H9 (cell line): ENCODE measurements at regions not wholly inside any gene's neighbourhood (a gene's known extent, or its start where the extent isn't known, plus 50 kb on each side); places are given as distances from the start of the nearest gene placed in this dataset.

Experiments
- DNase-seq: peaks from one replicate; pipeline ENCODE4 v3.0.0-alpha.2; 2017
- H2AFZ ChIP-seq: one replicate; pipeline ENCODE4 v1.6.1; 2013; ENCODE audit warnings: mild to moderate bottlenecking, low read length, control low read depth, moderate library complexity
- H2AK5ac ChIP-seq: 2 replicates; pipeline ENCODE4 v1.6.1; 2013; ENCODE audit warnings: low read length, control low read depth, mixed read lengths; ENCODE audit not compliant: insufficient read length
- H2BK120ac ChIP-seq: one replicate; pipeline ENCODE4 v1.6.1; 2013; ENCODE audit warnings: low read depth, mild to moderate bottlenecking, low read length, control low read depth, inconsistent platforms; ENCODE audit not compliant: poor library complexity, severe bottlenecking
- H2BK12ac ChIP-seq: 2 replicates; pipeline ENCODE4 v1.6.1; 2013; ENCODE audit warnings: low read length, control low read depth, mixed read lengths, low read depth; ENCODE audit not compliant: insufficient read length
- H2BK15ac ChIP-seq: 2 replicates; pipeline ENCODE4 v1.6.1; 2013; ENCODE audit warnings: low read depth, low read length, control low read depth
- H2BK20ac ChIP-seq: one replicate; pipeline ENCODE4 v1.6.1; 2013; ENCODE audit warnings: low read depth, mild to moderate bottlenecking, low read length, control low read depth, inconsistent platforms; ENCODE audit not compliant: poor library complexity, severe bottlenecking
- H2BK5ac ChIP-seq: 2 replicates; pipeline ENCODE4 v1.6.1; 2013; ENCODE audit warnings: low read length, control low read depth, mixed read lengths; ENCODE audit not compliant: insufficient read length
- H3K14ac ChIP-seq: 2 replicates; pipeline ENCODE4 v1.6.1; 2013; ENCODE audit warnings: low read length, control low read depth; ENCODE audit not compliant: insufficient read depth
- H3K18ac ChIP-seq: 2 replicates; pipeline ENCODE4 v1.6.1; 2013; ENCODE audit warnings: low read depth, mild to moderate bottlenecking, mixed read lengths, low read length, control low read depth; ENCODE audit not compliant: insufficient read length
- H3K23ac ChIP-seq: 2 replicates; pipeline ENCODE4 v1.6.1; 2013; ENCODE audit warnings: low read length, control low read depth, mixed read lengths, low read depth; ENCODE audit not compliant: insufficient read length
- H3K23me2 ChIP-seq: 2 replicates; pipeline ENCODE4 v1.6.1; 2013; ENCODE audit warnings: low read depth, mild to moderate bottlenecking, mixed read lengths, low read length, control low read depth; ENCODE audit not compliant: insufficient read length, poor library complexity, severe bottlenecking
- H3K27ac ChIP-seq: 2 replicates; pipeline ENCODE4 v1.5.1; 2013; ENCODE audit warnings: low read length, control low read depth, mixed read lengths, low read depth; ENCODE audit not compliant: insufficient read length
- H3K27me3 ChIP-seq: 2 replicates; pipeline ENCODE4 v1.6.1; 2013; ENCODE audit warnings: low read length, control low read depth, inconsistent platforms; ENCODE audit not compliant: insufficient read depth
- H3K4ac ChIP-seq: 2 replicates; pipeline ENCODE4 v1.6.1; 2013; ENCODE audit warnings: low read depth, mild to moderate bottlenecking, control low read depth, inconsistent platforms, low read length, moderate library complexity
- H3K4me1 ChIP-seq: 2 replicates; pipeline ENCODE4 v1.6.1; 2013; ENCODE audit warnings: low read length, control low read depth, inconsistent platforms; ENCODE audit not compliant: insufficient read depth
- H3K4me2 ChIP-seq: 2 replicates; pipeline ENCODE4 v1.6.1; 2013; ENCODE audit warnings: low read length, control low read depth, mixed read lengths; ENCODE audit not compliant: insufficient read length, insufficient read depth
- H3K56ac ChIP-seq: 2 replicates; pipeline ENCODE4 v1.6.1; 2013; ENCODE audit warnings: low read depth, mild to moderate bottlenecking, mixed read lengths, low read length, control low read depth; ENCODE audit not compliant: insufficient read length
- H3K79me1 ChIP-seq: 2 replicates; pipeline ENCODE4 v1.6.1; 2013; ENCODE audit warnings: low read depth, mild to moderate bottlenecking, moderate library complexity, low read length, control low read depth, inconsistent platforms; ENCODE audit not compliant: insufficient read depth, poor library complexity, severe bottlenecking
- H3K79me2 ChIP-seq: 2 replicates; pipeline ENCODE4 v1.6.1; 2013; ENCODE audit warnings: low read length, control low read depth, inconsistent platforms; ENCODE audit not compliant: insufficient read depth
- H3K9ac ChIP-seq: 2 replicates; pipeline ENCODE4 v1.6.1; 2013; ENCODE audit warnings: low read length, control low read depth, mixed read lengths; ENCODE audit not compliant: insufficient read length; ENCODE audit errors: extremely low read depth
- H3K9me3 ChIP-seq: one replicate; pipeline ENCODE4 v1.6.1; 2013; ENCODE audit warnings: low read depth, low read length, inconsistent platforms; ENCODE audit not compliant: control insufficient read depth
- H3T11ph ChIP-seq: one replicate; pipeline ENCODE4 v1.6.1; 2013; ENCODE audit warnings: mild to moderate bottlenecking, low read length, control low read depth, inconsistent platforms
- H4K20me1 ChIP-seq: one replicate; pipeline ENCODE4 v1.6.1; 2013; ENCODE audit not compliant: control insufficient read depth, insufficient read length, insufficient read depth
- H4K5ac ChIP-seq: 2 replicates; pipeline ENCODE4 v1.6.1; 2013; ENCODE audit warnings: low read depth, mild to moderate bottlenecking, mixed read lengths, low read length, control low read depth; ENCODE audit not compliant: insufficient read length
- H4K8ac ChIP-seq: replicated peaks from 2 replicates; pipeline ENCODE4 v1.6.1; 2013; ENCODE audit warnings: low read length, control low read depth, mixed read lengths, low read depth; ENCODE audit not compliant: insufficient read length
- H4K91ac ChIP-seq: 2 replicates; pipeline ENCODE4 v1.6.1; 2013; ENCODE audit warnings: low read depth, mild to moderate bottlenecking, moderate library complexity, mixed read lengths, low read length, control low read depth; ENCODE audit not compliant: insufficient read length
- H3K27ac Mint-ChIP-seq, 3 experiments: 2 replicates in 2 of 3; 3 replicates in 1 of 3; pipeline ENCODE4 v1.8.0; 2020 to 2021; ENCODE audit warnings: mixed read lengths in 3 of 3, mild to moderate bottlenecking in 1 of 3, moderate library complexity in 1 of 3
- H3K27me3 Mint-ChIP-seq: 2 replicates; pipeline ENCODE4 v1.8.0; 2021; ENCODE audit warnings: low read depth, mild to moderate bottlenecking, moderate library complexity, mixed read lengths
- H3K36me3 Mint-ChIP-seq, 3 experiments: 2 replicates in 2 of 3; 3 replicates in 1 of 3; pipeline ENCODE4 v1.8.0; 2020 to 2021; ENCODE audit warnings: low read depth in 3 of 3, mixed read lengths in 3 of 3; ENCODE audit not compliant: insufficient read depth in 1 of 3
- H3K4me1 Mint-ChIP-seq, 2 experiments: 2 replicates each; pipeline ENCODE4 v1.8.0; 2020; ENCODE audit warnings: mixed read lengths in 2 of 2
- H3K4me3 Mint-ChIP-seq, 2 experiments: 2 replicates in 1 of 2; 3 replicates in 1 of 2; pipeline ENCODE4 v1.8.0; 2020 to 2021; ENCODE audit warnings: mild to moderate bottlenecking in 2 of 2, mixed read lengths in 2 of 2, moderate library complexity in 1 of 2
- H3K9me3 Mint-ChIP-seq, 2 experiments: 2 replicates in 1 of 2; 3 replicates in 1 of 2; pipeline ENCODE4 v1.8.0; 2020; ENCODE audit warnings: mild to moderate bottlenecking in 2 of 2, mixed read lengths in 2 of 2, moderate library complexity in 1 of 2
- WGBS: extraction: QIAGEN DNeasy Blood & Tissue Kit; methylation state at CpG from one replicate; pipeline ENCODE4 v1.1.7; 2013; ENCODE audit warnings: missing lambda C conversion rate, low lambda C conversion rate, mixed read lengths; ENCODE audit not compliant: insufficient read length; ENCODE audit errors: extremely low coverage; 5-methylcytosine and 5-hydroxymethylcytosine counted together
- TF ChIP-seq, protein P1 (sequence below): fragments of 200-600 bp; sonication (generic); conservative IDR thresholded peaks from 3 replicates; pipeline ENCODE4 v1.8.0; 2021; ENCODE audit warnings: antibody characterized with exemption, mild to moderate bottlenecking

DNA sequence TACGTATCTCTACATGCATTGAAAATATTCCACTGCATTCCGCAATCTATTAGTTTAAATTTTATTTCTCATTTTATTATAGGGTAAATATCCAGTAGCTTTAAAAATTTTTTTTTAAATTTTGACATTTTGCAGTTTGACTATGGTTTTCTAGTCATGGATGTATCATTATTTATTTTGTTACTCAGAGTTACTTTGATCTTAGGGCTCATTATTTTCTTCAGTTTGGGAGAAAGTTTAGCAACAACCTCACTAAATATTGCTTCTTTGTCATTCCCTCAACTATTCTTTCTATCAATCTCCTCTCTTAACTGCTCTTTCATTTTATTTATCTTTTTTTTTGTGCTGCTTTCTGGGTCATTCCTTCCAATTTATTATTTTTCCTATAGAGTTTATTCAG, 100.5 kb upstream of the SLCO6A1 start:
- no peak overlapping the region for H3K27ac Mint-ChIP-seq
- Histone ChIP-seq H3K23me2 (no peaks in the 10 kb centered on the region), H2BK20ac (no peak overlapping the region), H4K8ac (no peak overlapping the region), H3K14ac (no peak overlapping the region), H3K79me2 (no peaks in the 10 kb centered on the region), H3K23ac (no peak overlapping the region), H3K4ac (no peak overlapping the region), H3K27ac (no peak overlapping the region), H3K4me2 (no peak overlapping the region), H4K20me1 (no peaks in the 10 kb centered on the region), H2AK5ac (no peak overlapping the region), H2BK5ac (no peak overlapping the region), H3T11ph (no peak overlapping the region), H3K79me1 (no peaks in the 10 kb centered on the region), H4K5ac (no peak overlapping the region), H2AFZ (no peak overlapping the region), H2BK15ac (no peak overlapping the region), H2BK12ac (no peak overlapping the region), H2BK120ac (no peak overlapping the region), H3K4me1 (no peaks in the 10 kb centered on the region; the same call in 1 of the 2 replicates), H3K56ac (no peak overlapping the region), H3K27me3 (no peaks in the 10 kb centered on the region), H4K91ac (no peak overlapping the region), H3K18ac (no peak overlapping the region), H3K9me3 (no peaks in the 10 kb centered on the region), H3K9ac (no peak overlapping the region)
- peaks cover 0 to 5% (median under 1%) of the 10 kb centered on the region in 3 experiments; a peak in 4 of 7 replicates for H3K36me3 Mint-ChIP-seq
- WGBS: no CpG with 5 or more reads among the region's 2 CpGs
- TF ChIP-seq, protein P1, sequence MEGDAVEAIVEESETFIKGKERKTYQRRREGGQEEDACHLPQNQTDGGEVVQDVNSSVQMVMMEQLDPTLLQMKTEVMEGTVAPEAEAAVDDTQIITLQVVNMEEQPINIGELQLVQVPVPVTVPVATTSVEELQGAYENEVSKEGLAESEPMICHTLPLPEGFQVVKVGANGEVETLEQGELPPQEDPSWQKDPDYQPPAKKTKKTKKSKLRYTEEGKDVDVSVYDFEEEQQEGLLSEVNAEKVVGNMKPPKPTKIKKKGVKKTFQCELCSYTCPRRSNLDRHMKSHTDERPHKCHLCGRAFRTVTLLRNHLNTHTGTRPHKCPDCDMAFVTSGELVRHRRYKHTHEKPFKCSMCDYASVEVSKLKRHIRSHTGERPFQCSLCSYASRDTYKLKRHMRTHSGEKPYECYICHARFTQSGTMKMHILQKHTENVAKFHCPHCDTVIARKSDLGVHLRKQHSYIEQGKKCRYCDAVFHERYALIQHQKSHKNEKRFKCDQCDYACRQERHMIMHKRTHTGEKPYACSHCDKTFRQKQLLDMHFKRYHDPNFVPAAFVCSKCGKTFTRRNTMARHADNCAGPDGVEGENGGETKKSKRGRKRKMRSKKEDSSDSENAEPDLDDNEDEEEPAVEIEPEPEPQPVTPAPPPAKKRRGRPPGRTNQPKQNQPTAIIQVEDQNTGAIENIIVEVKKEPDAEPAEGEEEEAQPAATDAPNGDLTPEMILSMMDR: no peak
- no peak overlapping the region for H3K4me3 Mint-ChIP-seq
- no peak for DNase-seq
- H3K4me1 Mint-ChIP-seq: peaks cover 14 to 15% of the 10 kb centered on the region in 2 experiments
- peaks cover under 1 to 7% of the 10 kb centered on the region in 2 experiments; a peak in 3 of 5 replicates for H3K9me3 Mint-ChIP-seq
- H3K27me3 Mint-ChIP-seq: no peaks in the 10 kb centered on the region
